Raji (cell line): ENCODE measurements at regions not wholly inside any gene's neighbourhood (a gene's known extent, or its start where the extent isn't known, plus 50 kb on each side); places are given as distances from the start of the nearest gene placed in this dataset.

Experiments used
- POLR2A ChIP-seq: IDR thresholded peaks from 2 replicates; pipeline ENCODE4 v1.6.1; 2011; ENCODE audit warnings: low read depth, low read length, control low read depth; ENCODE audit not compliant: insufficient read depth

GRCh38 chr11:119490253-119491006 lies 67.5 kb upstream of the THY1 start:
- no peak for TF ChIP-seq POLR2A

- no peak for TF ChIP-seq POLR2A
These were observed 66.1 kb upstream of the THY1 start for GRCh38 chr11:119489087-119489486.

- TF ChIP-seq POLR2A: no peak
These were observed 65.5 kb upstream of the THY1 start for GRCh38 chr11:119488256-119488995.

- TF ChIP-seq POLR2A: no peak
These were observed 63.8 kb upstream of the THY1 start for GRCh38 chr11:119486691-119487259.

DNA sequence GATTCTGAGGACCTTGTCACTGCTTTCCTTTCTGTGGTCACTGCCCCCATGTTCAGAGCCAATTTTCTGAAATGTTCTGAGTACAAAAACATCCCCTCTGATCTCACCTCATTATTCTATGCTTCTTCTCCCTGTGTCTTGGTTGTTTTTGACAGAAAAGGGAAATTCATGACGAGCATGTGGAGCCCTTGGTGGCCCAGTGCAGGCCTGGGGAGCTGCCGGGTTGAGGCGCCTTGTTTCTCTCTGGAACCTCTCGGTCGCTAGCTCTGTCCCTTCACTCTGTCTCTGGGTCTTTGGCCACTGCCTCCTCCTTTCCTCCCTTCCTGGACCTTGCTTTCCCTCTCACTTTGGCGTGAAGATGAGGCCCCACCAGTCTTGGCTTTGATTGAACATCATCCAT lies 63.0 kb upstream of the THY1 start:
- TF ChIP-seq POLR2A: no peak

GRCh38 chr11:119484741-119485605 lies 62.0 kb upstream of the THY1 start:
- TF ChIP-seq POLR2A: no peak

GRCh38 chr11:119483881-119484371 lies 61.0 kb upstream of the THY1 start:
- TF ChIP-seq POLR2A: no peak

DNA sequence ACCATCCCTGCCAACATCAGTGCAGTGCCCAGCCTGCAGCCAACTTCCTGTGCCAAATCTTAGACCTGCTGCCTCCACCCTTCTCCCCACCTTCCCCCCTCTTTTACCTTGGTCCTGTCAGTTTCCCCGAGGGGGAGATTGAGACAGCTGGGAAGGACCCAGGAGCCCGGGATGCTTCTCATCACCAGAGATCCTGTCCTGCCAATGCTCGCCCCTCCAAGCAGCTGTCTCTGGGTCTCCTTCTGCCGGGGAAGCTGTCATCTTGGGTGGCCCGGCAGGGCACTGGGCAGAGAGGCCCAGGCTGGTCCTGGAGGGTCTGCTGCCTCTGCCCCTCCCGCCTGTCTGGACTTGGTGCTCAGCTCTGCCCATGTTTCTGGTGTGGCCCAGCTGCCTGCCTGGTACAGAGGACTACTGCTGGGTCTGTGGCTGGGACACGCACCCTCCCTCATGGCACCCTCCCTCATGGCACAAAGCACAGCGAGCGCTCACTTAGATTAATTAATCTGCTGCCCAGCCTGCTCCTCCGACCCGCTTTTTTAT lies 60.4 kb upstream of the THY1 start:
- TF ChIP-seq POLR2A: no peak

DNA sequence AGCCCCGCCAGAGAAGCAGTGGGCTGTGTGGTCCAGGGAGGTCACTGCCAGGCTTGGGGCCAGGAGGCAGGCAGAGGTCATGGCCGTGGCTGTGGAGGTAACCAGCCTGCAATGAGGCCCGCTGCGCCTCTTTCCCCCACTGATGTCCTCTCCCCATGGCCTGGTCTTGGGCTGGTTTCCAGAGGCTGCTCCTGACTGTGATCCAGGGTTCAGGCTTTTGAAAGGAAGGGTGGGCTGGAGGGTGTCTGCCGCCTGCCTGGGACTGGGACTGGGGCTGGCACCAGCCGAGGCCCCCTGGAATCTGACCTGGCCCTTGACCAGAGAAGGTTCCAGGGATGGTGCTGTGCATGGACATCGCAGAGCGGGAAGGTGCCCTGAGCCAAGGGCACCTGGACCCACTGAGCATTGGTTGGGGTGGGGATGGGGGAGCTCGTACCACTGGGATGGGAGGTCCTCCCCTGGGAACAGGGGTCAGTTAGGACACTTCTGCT lies 59.6 kb upstream of the THY1 start:
- no peak for TF ChIP-seq POLR2A

DNA sequence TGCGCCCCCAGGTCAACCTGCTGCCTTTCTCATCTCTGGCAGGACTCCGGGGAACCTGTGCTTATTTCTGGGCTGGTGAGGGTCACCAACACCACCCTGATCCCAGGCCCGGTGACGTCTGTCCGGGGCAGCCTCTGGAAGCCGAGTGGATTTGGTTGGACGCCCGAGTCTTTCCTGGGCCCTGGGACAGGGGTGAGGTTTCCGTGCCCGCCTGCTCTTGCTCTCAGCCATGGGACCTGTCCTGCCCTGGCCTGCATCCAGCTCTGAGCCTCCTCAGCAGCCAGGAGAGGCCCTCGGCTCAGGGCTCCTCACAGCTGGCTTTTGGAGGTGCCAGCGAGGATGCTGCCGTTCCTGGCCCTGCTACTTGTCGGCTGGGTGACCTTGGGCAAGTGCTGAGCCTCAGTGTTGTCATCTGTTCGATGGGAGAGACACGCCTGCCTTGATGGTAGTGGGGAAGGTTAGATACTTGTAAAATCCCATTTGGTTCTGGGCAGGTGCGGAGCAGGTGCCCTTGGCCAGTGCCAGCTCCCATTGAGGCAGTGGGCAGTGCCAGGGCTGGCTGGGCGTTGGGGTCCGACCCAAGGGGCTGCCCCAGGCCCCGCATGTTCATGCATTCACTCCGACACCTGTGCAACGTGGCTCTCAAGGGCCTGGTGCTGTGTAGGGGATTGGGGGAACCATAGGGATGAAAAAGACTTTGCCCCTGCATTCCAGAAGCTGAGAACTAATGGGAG lies 58.9 kb upstream of the THY1 start:
- no peak for TF ChIP-seq POLR2A

- no peak for TF ChIP-seq POLR2A
These were observed 58.2 kb upstream of the THY1 start for GRCh38 chr11:119481021-119481666.

DNA sequence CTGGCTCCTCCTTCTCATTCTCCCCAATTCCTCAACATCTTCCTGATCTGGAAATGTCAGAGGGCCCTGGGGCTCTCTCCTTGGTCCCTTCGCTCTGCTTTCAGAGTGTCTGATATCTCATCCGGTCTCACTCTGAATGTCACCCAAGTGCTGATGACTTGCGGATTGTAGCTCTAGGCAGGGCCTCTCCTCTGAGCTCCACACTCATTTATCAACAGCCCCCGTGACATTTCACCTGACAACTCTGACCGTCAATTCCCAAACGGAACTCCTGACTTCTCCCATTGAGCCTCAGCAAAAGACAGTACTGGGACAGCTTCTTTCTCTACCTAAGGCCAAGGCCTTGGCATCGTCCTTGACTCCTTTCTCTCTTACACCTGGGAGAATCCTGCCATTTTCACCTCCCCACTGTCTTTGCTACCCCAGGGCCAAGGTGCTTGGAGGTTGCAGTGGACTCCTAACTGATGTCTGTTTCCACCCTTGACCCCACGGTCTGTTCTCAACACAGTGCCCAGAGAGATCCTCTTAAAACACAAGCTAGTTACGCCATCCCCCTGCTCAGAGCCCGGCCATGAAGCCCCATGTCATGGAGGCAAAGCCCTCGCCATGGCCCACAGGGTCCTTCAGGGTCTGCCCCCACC lies 57.5 kb upstream of the THY1 start:
- TF ChIP-seq POLR2A: no peak

GRCh38 chr11:119479685-119480275 lies 56.8 kb upstream of the THY1 start:
- no peak for TF ChIP-seq POLR2A
